ENCODE measurements at regions not wholly inside any gene's neighbourhood (a gene's known extent, or its start where the extent isn't known, plus 50 kb on each side); places are given as distances from the start of the nearest gene placed in this dataset.

DNA sequence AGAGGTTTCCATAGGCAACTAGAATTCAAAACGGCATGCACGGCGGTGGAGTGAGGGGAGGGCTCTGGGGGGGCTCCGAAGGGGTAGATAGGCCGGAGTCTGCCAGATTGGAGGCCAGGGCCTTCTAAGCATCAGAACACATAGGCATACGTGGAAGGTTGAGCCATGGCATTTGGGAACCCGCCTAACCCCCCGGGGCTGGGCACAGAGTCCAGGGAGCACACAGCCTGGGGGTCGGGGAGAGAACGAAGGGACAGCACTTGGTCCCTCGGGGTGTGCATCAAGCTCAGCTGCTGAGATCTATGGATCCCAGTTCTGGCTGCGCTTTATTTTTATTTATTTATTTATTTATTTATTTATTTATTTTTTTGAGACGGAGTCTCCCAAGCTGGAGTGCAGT is 89.4 kb upstream of the TNS3 start:
- TF ChIP-seq, protein P1, sequence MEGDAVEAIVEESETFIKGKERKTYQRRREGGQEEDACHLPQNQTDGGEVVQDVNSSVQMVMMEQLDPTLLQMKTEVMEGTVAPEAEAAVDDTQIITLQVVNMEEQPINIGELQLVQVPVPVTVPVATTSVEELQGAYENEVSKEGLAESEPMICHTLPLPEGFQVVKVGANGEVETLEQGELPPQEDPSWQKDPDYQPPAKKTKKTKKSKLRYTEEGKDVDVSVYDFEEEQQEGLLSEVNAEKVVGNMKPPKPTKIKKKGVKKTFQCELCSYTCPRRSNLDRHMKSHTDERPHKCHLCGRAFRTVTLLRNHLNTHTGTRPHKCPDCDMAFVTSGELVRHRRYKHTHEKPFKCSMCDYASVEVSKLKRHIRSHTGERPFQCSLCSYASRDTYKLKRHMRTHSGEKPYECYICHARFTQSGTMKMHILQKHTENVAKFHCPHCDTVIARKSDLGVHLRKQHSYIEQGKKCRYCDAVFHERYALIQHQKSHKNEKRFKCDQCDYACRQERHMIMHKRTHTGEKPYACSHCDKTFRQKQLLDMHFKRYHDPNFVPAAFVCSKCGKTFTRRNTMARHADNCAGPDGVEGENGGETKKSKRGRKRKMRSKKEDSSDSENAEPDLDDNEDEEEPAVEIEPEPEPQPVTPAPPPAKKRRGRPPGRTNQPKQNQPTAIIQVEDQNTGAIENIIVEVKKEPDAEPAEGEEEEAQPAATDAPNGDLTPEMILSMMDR (conservative IDR thresholded peaks at IDR 0.05), result no peak
- no peak for TF ChIP-seq ZFX (IDR thresholded peaks at IDR 0.05)
- no peak overlapping the region for H3K27ac ChIP-seq

DNA sequence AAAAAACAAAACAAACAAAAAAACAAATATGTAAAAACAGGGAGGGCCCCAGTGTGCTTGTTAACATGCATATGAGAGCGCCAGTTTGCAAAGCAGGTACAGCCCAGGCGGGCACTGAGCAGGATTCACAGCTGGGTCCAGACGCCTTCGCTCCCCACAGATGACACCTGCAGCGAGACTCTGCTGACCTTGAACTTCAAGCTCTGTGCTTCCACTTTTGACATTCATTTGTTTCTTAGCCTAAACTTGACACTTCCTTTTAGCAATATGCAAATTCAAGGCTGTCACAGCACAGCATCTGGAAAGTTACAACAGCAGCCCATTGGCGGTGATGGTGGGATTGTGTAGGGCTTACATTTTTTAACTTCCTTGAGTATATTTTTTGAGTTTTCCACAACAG is 88.8 kb upstream of the TNS3 start:
- no peak overlapping the region for H3K27ac ChIP-seq
- TF ChIP-seq, protein P1 (conservative IDR thresholded peaks at IDR 0.05), result no peak
- TF ChIP-seq ZFX (IDR thresholded peaks at IDR 0.05), result no peak

DNA sequence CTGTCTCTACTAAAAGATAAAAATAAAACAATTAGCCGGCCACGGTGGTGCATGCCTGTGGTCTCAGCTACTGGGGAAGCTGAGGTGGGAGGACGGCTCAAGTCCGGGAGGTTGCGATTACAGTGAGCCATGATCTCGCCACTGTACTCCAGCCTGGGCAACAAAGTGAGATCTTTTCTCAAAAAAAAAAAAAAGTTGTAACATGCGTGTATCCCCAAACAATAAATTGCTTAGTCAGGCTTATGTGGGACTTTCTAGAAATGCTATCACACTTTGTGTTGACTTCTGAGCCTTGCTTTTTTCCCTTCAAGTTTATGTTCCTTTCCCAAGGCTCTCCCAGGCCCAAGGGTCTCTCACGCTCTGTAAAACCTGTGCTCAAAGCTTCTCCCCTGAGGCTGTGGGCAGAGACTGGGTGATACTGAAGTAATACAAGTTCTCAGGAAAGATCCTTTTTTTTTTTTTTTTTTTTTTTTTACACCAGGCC is 88.0 kb upstream of the TNS3 start:
- TF ChIP-seq, protein P1 (conservative IDR thresholded peaks at IDR 0.05), result no peak
- TF ChIP-seq ZFX (IDR thresholded peaks at IDR 0.05), result no peak
- H3K27ac ChIP-seq, result no peak overlapping the region

DNA sequence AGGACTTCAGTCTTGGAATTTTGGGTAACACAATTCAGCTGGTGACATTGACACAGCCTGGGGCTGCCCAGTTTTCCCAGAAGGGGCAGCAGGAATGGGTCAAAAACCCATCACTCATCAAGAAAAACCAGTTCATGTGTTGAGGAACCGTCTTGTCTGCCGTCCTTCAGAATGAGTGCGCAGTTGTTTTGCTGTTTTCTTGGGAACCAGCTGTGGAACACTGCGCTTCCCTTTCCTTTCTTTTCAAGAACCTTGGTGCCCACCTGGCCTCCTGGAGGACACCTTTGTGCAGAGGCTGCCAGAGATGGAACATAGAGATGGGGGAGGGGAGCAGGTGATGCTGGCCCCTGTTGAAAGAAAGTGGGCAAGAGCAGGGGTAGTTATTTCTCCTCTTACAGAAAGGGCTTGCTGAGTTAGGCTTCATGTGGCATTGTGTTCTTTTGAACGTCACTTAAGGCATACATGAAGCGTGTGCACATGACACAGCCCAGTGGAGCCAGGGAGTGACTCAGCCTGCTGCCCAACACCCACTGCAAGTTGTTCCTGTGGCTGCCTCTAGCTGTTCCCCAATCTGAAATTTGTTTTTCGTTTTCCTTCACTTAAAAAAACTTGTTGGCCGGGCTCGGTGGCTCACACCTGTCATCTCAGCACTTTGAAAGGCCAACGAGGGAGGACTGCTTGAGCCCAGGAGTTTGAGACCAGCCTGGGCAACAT is 87.4 kb upstream of the TNS3 start:
- no peak overlapping the region for H3K27ac ChIP-seq
- TF ChIP-seq, protein P1 (conservative IDR thresholded peaks at IDR 0.05), result no peak
- no peak for TF ChIP-seq ZFX (IDR thresholded peaks at IDR 0.05)

DNA sequence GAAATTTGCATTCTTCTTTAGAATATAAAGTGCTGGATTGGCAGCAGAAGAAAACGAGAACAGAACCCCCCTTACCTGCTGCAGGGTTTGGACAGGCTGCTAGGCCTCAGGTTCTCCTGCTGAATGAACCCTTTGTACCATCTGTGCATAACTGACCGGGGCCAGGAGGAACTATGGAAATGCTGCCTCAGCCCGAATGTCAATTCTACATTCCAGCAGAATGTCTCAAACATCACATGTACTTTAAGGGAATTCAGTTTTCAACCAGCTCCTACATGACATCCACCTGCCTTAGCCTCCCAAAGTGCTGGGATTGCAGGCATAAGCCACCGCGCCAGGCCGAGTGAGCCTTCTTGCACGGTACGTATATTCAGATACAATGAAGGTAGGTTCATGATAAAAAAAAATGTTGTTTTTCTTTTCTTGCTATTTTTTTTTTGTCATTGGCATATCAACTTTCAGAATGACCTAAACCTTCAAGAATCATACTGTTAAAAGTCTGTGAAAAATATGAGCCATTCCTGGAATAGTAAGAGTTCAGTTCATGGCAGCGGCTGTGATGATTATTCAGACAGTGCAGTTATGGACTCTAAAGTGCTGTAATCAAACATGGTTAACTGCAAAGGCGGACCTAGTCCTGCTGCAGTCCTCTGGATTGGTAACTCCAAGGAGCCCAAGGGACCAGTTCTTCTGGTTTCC is 84.4 kb upstream of the TNS3 start:
- H3K27ac ChIP-seq, result no peak overlapping the region
- TF ChIP-seq ZFX (IDR thresholded peaks at IDR 0.05), result no peak
- TF ChIP-seq, protein P1 (conservative IDR thresholded peaks at IDR 0.05), result no peak

DNA sequence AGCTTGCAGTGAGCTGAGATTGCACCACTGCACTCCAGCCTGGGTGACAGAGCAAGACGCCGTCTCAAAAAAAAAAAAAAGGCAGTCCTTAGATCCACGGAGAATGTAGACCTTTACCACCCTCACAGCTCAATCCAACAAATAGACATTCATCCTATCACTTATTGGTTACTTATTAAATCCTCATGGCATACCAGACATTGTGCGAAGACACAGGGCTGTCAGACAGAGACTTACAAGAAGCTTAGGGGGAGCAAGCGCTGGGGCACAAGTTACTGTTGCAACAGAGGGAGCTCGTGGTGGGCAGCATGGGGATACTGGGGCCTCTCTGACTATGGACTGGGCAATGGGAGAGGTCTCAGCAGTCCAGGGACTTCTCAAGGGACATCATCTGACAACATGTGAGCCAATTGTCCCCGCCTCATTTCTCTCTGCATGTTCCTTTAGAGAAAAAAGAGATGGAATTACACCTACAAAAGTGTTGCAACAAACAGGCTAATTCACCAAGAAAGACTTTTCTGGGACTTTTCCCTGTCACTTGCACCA is 82.8 kb upstream of the TNS3 start:
- no peak for TF ChIP-seq ZFX (IDR thresholded peaks at IDR 0.05)
- TF ChIP-seq, protein P1 (conservative IDR thresholded peaks at IDR 0.05), result no peak
- no peak overlapping the region for H3K27ac ChIP-seq

DNA sequence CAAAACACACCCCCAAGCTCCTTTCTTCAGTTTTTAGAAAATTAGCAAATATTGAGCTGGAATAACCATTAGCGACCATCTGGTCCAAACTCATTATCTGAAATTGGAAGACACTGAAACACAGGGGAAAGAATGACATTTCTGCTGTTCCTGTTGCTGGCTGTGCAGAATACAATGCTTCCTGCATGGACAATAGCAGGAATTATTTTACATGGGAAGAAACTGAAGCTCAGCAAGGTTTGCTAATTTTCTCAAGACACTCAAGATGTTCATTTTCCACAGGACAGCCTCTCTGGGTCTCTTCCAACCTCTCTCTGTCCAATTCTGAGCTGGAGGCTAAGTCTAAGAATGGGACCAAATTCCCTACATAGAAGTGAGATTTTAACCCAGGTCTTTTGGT is 81.9 kb upstream of the TNS3 start:
- TF ChIP-seq ZFX (IDR thresholded peaks at IDR 0.05), result no peak
- TF ChIP-seq, protein P1 (conservative IDR thresholded peaks at IDR 0.05), result no peak
- H3K27ac ChIP-seq, result no peak overlapping the region

All from C4-2B (cell line).